WERI-Rb-1 (cell line): ENCODE measurements at regions not wholly inside any gene's neighbourhood (a gene's known extent, or its start where the extent isn't known, plus 50 kb on each side); places are given as distances from the start of the nearest gene placed in this dataset.

Source experiments
- DNase-seq: peaks from one replicate; pipeline ENCODE4 v3.0.0-alpha.2; 2020
- H3K27ac ChIP-seq: fragments of 250-450 bp; sonication (Bioruptor Pico); 2 replicates; pipeline ENCODE4 v1.5.1; 2020; ENCODE audit warnings: mild to moderate bottlenecking, moderate library complexity
- H3K27me3 ChIP-seq: fragments of 250-450 bp; sonication (Bioruptor Pico); 2 replicates; pipeline ENCODE4 v1.5.1; 2021; ENCODE audit warnings: mild to moderate bottlenecking, low read depth, moderate library complexity; ENCODE audit not compliant: insufficient read depth, severe bottlenecking
- H3K36me3 ChIP-seq: fragments of 250-450 bp; sonication (Bioruptor Pico); 2 replicates; pipeline ENCODE4 v1.5.1; 2020; ENCODE audit warnings: mild to moderate bottlenecking, moderate library complexity
- H3K4me3 ChIP-seq: 2 replicates; pipeline ENCODE4 v1.5.1; 2011; ENCODE audit warnings: low read depth, mild to moderate bottlenecking, control low read depth, low read length
- H3K9me3 ChIP-seq: fragments of 250-450 bp; sonication (Bioruptor Pico); 2 replicates; pipeline ENCODE4 v1.5.1; 2021; ENCODE audit warnings: mild to moderate bottlenecking, moderate library complexity; ENCODE audit not compliant: severe bottlenecking
- CTCF ChIP-seq: IDR thresholded peaks from 2 replicates; pipeline ENCODE4 v1.5.1; 2011; ENCODE audit warnings: low read depth, mild to moderate bottlenecking, control low read depth, inconsistent platforms, low read length

DNA sequence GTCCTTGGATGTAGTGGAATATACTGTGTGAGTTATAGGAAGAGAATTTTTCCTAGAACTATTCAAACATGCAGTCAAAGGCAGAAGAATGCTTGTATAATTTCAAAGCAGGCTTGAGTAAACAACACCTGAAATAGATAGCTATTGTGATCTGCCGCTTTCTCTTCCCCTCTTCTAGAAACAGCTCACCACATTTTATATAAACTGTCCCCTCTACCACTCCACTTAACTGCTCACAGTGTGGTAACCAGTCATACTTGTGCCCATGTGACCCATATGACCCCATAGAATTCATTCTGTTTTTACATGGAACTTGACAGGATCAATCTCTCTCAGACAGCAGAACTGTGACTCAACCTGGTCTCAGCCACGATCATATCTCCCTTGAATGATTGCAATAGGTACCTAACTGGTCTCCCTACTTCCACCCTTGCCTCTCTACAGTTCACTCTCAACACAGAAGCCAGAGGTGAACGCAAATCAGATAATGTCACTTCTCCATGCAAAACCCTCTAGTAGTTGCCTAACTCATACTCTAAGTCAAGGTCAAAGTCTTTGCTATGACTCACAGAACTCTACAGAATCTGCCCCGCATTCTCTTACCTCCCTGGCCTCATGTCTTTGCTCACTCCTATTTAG, 85.6 kb upstream of the EFHC2 start:
- no peaks in the 10 kb centered on the region for H3K36me3 ChIP-seq
- no peak overlapping the region for H3K27ac ChIP-seq
- H3K4me3 ChIP-seq: no peak overlapping the region
- H3K9me3 ChIP-seq: no peaks in the 10 kb centered on the region
- DNase-seq: no peak
- H3K27me3 ChIP-seq: no peaks in the 10 kb centered on the region
- no peak for TF ChIP-seq CTCF

- no peak for DNase-seq
- Histone ChIP-seq H3K36me3 (no peaks in the 10 kb centered on the region), H3K9me3 (no peaks in the 10 kb centered on the region), H3K4me3 (no peak overlapping the region), H3K27ac (no peak overlapping the region), H3K27me3 (peaks cover 4% of the 10 kb centered on the region)
- no peak for TF ChIP-seq CTCF
These were observed 79.2 kb upstream of the EFHC2 start for GRCh38 chrX:44422631-44423030.

GRCh38 chrX:44415639-44416386, 72.3 kb upstream of the EFHC2 start:
- Histone ChIP-seq H3K27ac (no peak overlapping the region), H3K36me3 (no peaks in the 10 kb centered on the region), H3K27me3 (peaks cover 5% of the 10 kb centered on the region), H3K9me3 (no peaks in the 10 kb centered on the region), H3K4me3 (no peak overlapping the region)
- TF ChIP-seq CTCF: no peak
- DNase-seq: no peak

- no peak for DNase-seq
- no peak for TF ChIP-seq CTCF
- Histone ChIP-seq H3K27ac (no peak overlapping the region), H3K27me3 (no peaks in the 10 kb centered on the region), H3K9me3 (no peaks in the 10 kb centered on the region), H3K36me3 (no peaks in the 10 kb centered on the region), H3K4me3 (no peak overlapping the region)
These were observed 57.7 kb upstream of the EFHC2 start for GRCh38 chrX:44401151-44401550.

GRCh38 chrX:44400588-44400987, 57.1 kb upstream of the EFHC2 start:
- TF ChIP-seq CTCF: no peak
- no peak overlapping the region for H3K4me3 ChIP-seq
- H3K27ac ChIP-seq: no peak overlapping the region
- H3K27me3 ChIP-seq: no peaks in the 10 kb centered on the region
- no peak for DNase-seq
- H3K36me3 ChIP-seq: no peaks in the 10 kb centered on the region
- H3K9me3 ChIP-seq: no peaks in the 10 kb centered on the region

DNA sequence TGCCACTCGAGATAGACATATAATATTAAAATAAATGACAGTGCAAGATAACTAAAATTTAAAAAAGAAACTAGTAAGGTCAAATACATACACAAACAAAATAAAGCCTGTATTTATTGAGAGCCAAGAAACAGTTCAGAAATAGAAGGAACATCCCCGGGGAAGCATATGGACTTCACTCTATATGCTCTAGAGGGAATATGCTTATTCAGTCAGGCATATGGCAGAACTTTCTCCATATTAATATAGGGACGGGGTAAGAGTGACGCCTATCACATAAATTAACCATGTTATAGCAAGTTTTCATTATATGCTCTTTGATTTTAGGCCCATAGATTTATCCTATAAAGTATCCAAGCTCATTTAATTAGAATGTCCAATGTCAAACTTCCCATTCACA, 56.7 kb upstream of the EFHC2 start:
- Histone ChIP-seq H3K27me3 (no peaks in the 10 kb centered on the region), H3K27ac (no peak overlapping the region), H3K4me3 (no peak overlapping the region), H3K9me3 (no peaks in the 10 kb centered on the region), H3K36me3 (no peaks in the 10 kb centered on the region)
- DNase-seq: no peak
- TF ChIP-seq CTCF: no peak
